Spleen (tissue), 7 donors: ENCODE measurements at regions not wholly inside any gene's neighbourhood (a gene's known extent, or its start where the extent isn't known, plus 50 kb on each side); places are given as distances from the start of the nearest gene placed in this dataset.

Source experiments
- CTCF ChIP-seq, 11 experiments: fragments of 200-600 bp in 7 of 11; fragments of 450-650 bp in 4 of 11; sonication (generic) in 4 of 11; IDR thresholded peaks in 8 of 11; conservative IDR thresholded peaks in 3 of 11; 1 replicate in 7 of 11; 2 replicates in 4 of 11; pipeline versions ENCODE4 v1.4.0 to v1.8.0; 2016 to 2021; ENCODE audit warnings: antibody characterized with exemption in 11 of 11, inconsistent platforms in 4 of 11, mild to moderate bottlenecking in 1 of 11
- POLR2A ChIP-seq, 3 donors: fragments of 450-650 bp; IDR thresholded peaks; one replicate each; pipeline ENCODE4 v1.5.1; 2017; ENCODE audit warnings: antibody characterized with exemption in 3 of 3, mild to moderate bottlenecking in 1 of 3
- POLR2AphosphoS5 ChIP-seq, 3 donors: sonication (generic); formaldehyde crosslinking; IDR thresholded peaks; one replicate each; pipeline ENCODE4 v1.5.1; 2017; ENCODE audit warnings: antibody characterized with exemption in 3 of 3
- donor health status: DM: no; HTN: no; CAD: no; lungs with moderate emphysema.
- donor health status: DM: no; HTN: no; CAD: no.
- donor health status: DM: no; HTN: no; CAD: no.

GRCh38 chr5:125517973-125518550 lies 771.6 kb upstream of the ZNF608 start:
- TF ChIP-seq POLR2AphosphoS5 (IDR thresholded peaks at IDR 0.05): no peak
- no peak for TF ChIP-seq CTCF (IDR thresholded peaks at IDR 0.05 in 8 of 11, conservative IDR thresholded peaks at IDR 0.05 in 3 of 11)
- TF ChIP-seq POLR2A (IDR thresholded peaks at IDR 0.05): no peak
